ENCODE measurements at regions not wholly inside any gene's neighbourhood (a gene's known extent, or its start where the extent isn't known, plus 50 kb on each side); places are given as distances from the start of the nearest gene placed in this dataset.

GRCh38 chr13:110057052-110057451 lies 249.9 kb downstream of the COL4A1 start:
- no peak overlapping the region for H3K27ac Mint-ChIP-seq (ENCODE audit: unreplicated experiment)
- no peak overlapping the region for H3K4me3 Mint-ChIP-seq (ENCODE audit: unreplicated experiment)
- no peaks in the 10 kb centered on the region for H3K36me3 Mint-ChIP-seq (ENCODE audit: low read depth, unreplicated experiment)
- H3K4me1 Mint-ChIP-seq (ENCODE audit: unreplicated experiment), result peaks cover 4% of the 10 kb centered on the region
- H3K27me3 Mint-ChIP-seq (ENCODE audit: unreplicated experiment), result peaks cover 6% of the 10 kb centered on the region
- H3K9me3 Mint-ChIP-seq (ENCODE audit: unreplicated experiment), result no peaks in the 10 kb centered on the region
- TF ChIP-seq CTCF (IDR thresholded peaks at IDR 0.05; ENCODE audit: unreplicated experiment), result no peak
- no peak for DNase-seq (ENCODE audit: low spot score)

- no peak for DNase-seq (ENCODE audit: low spot score)
- no peaks in the 10 kb centered on the region for H3K9me3 Mint-ChIP-seq (ENCODE audit: unreplicated experiment)
- H3K4me3 Mint-ChIP-seq (ENCODE audit: unreplicated experiment), result no peak overlapping the region
- peaks cover 4% of the 10 kb centered on the region for H3K4me1 Mint-ChIP-seq (ENCODE audit: unreplicated experiment)
- TF ChIP-seq CTCF (IDR thresholded peaks at IDR 0.05; ENCODE audit: unreplicated experiment), result no peak
- H3K27me3 Mint-ChIP-seq (ENCODE audit: unreplicated experiment), result peaks cover 6% of the 10 kb centered on the region
- H3K27ac Mint-ChIP-seq (ENCODE audit: unreplicated experiment), result no peak overlapping the region
- H3K36me3 Mint-ChIP-seq (ENCODE audit: low read depth, unreplicated experiment), result no peaks in the 10 kb centered on the region
Observed at GRCh38 chr13:110056640-110057039, 250.3 kb downstream of the COL4A1 start.

- Mint-ChIP-seq H3K36me3 (ENCODE audit: low read depth, unreplicated experiment) (no peaks in the 10 kb centered on the region), H3K27ac (ENCODE audit: unreplicated experiment) (no peak overlapping the region), H3K4me3 (ENCODE audit: unreplicated experiment) (peak overlapping the region; percentile 40), H3K27me3 (ENCODE audit: unreplicated experiment) (peaks cover 6% of the 10 kb centered on the region), H3K9me3 (ENCODE audit: unreplicated experiment) (no peaks in the 10 kb centered on the region), H3K4me1 (ENCODE audit: unreplicated experiment) (peaks cover 4% of the 10 kb centered on the region)
- DNase-seq (ENCODE audit: low spot score), result no peak
- TF ChIP-seq CTCF (IDR thresholded peaks at IDR 0.05; ENCODE audit: unreplicated experiment), result no peak
Observed at GRCh38 chr13:110055089-110055488, 251.9 kb downstream of the COL4A1 start.

GRCh38 chr13:110054041-110054440 lies 252.9 kb downstream of the COL4A1 start:
- Mint-ChIP-seq H3K4me3 (ENCODE audit: unreplicated experiment) (no peak overlapping the region), H3K27me3 (ENCODE audit: unreplicated experiment) (peaks cover 6% of the 10 kb centered on the region), H3K27ac (ENCODE audit: unreplicated experiment) (no peak overlapping the region), H3K36me3 (ENCODE audit: low read depth, unreplicated experiment) (no peaks in the 10 kb centered on the region), H3K9me3 (ENCODE audit: unreplicated experiment) (no peaks in the 10 kb centered on the region), H3K4me1 (ENCODE audit: unreplicated experiment) (peaks cover 4% of the 10 kb centered on the region)
- TF ChIP-seq CTCF (IDR thresholded peaks at IDR 0.05; ENCODE audit: unreplicated experiment), result no peak
- no peak for DNase-seq (ENCODE audit: low spot score)

- Mint-ChIP-seq H3K4me1 (ENCODE audit: unreplicated experiment) (peaks cover 37% of the 10 kb centered on the region), H3K4me3 (ENCODE audit: unreplicated experiment) (peak overlapping the region; percentile 16), H3K9me3 (ENCODE audit: unreplicated experiment) (no peaks in the 10 kb centered on the region), H3K36me3 (ENCODE audit: low read depth, unreplicated experiment) (no peaks in the 10 kb centered on the region), H3K27ac (ENCODE audit: unreplicated experiment) (peak overlapping the region; percentile 84), H3K27me3 (ENCODE audit: unreplicated experiment) (peaks cover 3% of the 10 kb centered on the region)
- no peak for TF ChIP-seq CTCF (IDR thresholded peaks at IDR 0.05; ENCODE audit: unreplicated experiment)
- DNase-seq (ENCODE audit: low spot score), result peak; percentile 47
Observed at GRCh38 chr13:110047496-110047895, 259.5 kb downstream of the COL4A1 start.

Data from endothelial cell (in vitro differentiated cells).